GM12878 (cell line): ENCODE measurements at regions not wholly inside any gene's neighbourhood (a gene's known extent, or its start where the extent isn't known, plus 50 kb on each side); places are given as distances from the start of the nearest gene placed in this dataset.

Experiments
- ATAC-seq: fragments of 200-7000 bp; cut with Tn5 transposase; 3 replicates; pipeline ENCODE4 v1.9.1; 2020; ENCODE audit warnings: mild to moderate bottlenecking, moderate library complexity
- BruUV-seq: library from RNA; stranded (reverse); fragments of 400-500 nt; replicated peaks from 2 replicates; lab custom pipeline; 2021; lab: Mats Ljungman, UMichigan
- CTCF ChIA-PET: fragments of 300-600 bp; sonication (Branson Sonifier 250); formaldehyde crosslinking; extraction: SDS; loops from one replicate; lab custom pipeline; 2021; ENCODE audit warnings: inconsistent platforms; lab: Yijun Ruan, JAX
- POLR2A ChIA-PET: fragments of 350-600 bp; formaldehyde crosslinking; extraction: SDS; loops from one replicate; lab custom pipeline; 2021; ENCODE audit warnings: inconsistent platforms; lab: Charles Lee
- RAD21 ChIA-PET: fragments of 300-600 bp; sonication (Branson Sonifier 250); formaldehyde crosslinking; loops from one replicate; lab custom pipeline; 2023; ENCODE audit warnings: antibody characterized with exemption; ENCODE audit not compliant: unreplicated experiment; lab: Charles Lee
- SMC1A ChIA-PET: fragments of 300-600 bp; sonication (Branson Sonifier 250); formaldehyde crosslinking; loops from one replicate; lab custom pipeline; 2023; ENCODE audit not compliant: unreplicated experiment, uncharacterized antibody; lab: Charles Lee
- DNase-seq: peaks from one replicate; pipeline ENCODE4 v3.0.0-alpha.2; 2011; ENCODE audit warnings: low read depth, low spot score
- FAIRE-seq: peaks from 3 replicates; lab custom pipeline; 2011; peaks lifted over from hg19 to GRCh38; lab: Jason Lieb, UNC
- H2AFZ ChIP-seq: 2 replicates; pipeline ENCODE4 v1.6.0; 2011; ENCODE audit warnings: low read depth, low read length, control low read depth; ENCODE audit not compliant: control insufficient read depth
- H3K27ac ChIP-seq: 2 replicates; pipeline ENCODE4 v1.5.1; 2011; ENCODE audit warnings: control low read depth; ENCODE audit not compliant: control insufficient read depth, insufficient read depth
- H3K27me3 ChIP-seq, 2 experiments: replicated peaks in 1 of 2; 2 replicates each; pipeline versions ENCODE4 v1.6.0 to v1.6.1; 2011; ENCODE audit warnings: low read length in 1 of 2; ENCODE audit not compliant: control insufficient read depth in 2 of 2, insufficient read depth in 2 of 2
- H3K36me3 ChIP-seq, 2 experiments: 2 replicates each; pipeline ENCODE4 v1.5.1; 2011; ENCODE audit warnings: low read length in 1 of 2; ENCODE audit not compliant: control insufficient read depth in 2 of 2, insufficient read depth in 2 of 2
- H3K4me1 ChIP-seq: 2 replicates; pipeline ENCODE4 v1.6.1; 2011; ENCODE audit warnings: mild to moderate bottlenecking, low read length, moderate library complexity, mixed read lengths; ENCODE audit not compliant: control insufficient read depth, insufficient read depth
- H3K4me2 ChIP-seq: 2 replicates; pipeline ENCODE4 v1.6.0; 2011; ENCODE audit warnings: control low read depth; ENCODE audit not compliant: control insufficient read depth, insufficient read depth
- H3K4me3 ChIP-seq: fragments of 200-600 bp; sonication (generic); 2 replicates; pipeline ENCODE4 v1.5.1; 2016
- H3K79me2 ChIP-seq: 2 replicates; pipeline ENCODE4 v1.6.0; 2011; ENCODE audit warnings: low read length; ENCODE audit not compliant: control insufficient read depth, insufficient read depth
- H3K9ac ChIP-seq: 2 replicates; pipeline ENCODE4 v1.8.0; 2011; ENCODE audit warnings: low read length, control low read depth, mixed read lengths; ENCODE audit not compliant: control insufficient read depth, insufficient read depth
- H3K9me3 ChIP-seq: replicated peaks from 3 replicates; pipeline ENCODE4 v1.5.1; 2011; ENCODE audit warnings: mild to moderate bottlenecking, low read length; ENCODE audit not compliant: control insufficient read depth, insufficient read depth
- H4K20me1 ChIP-seq: 2 replicates; pipeline ENCODE4 v1.6.0; 2011; ENCODE audit not compliant: control insufficient read depth, insufficient read depth
- ATF7 ChIP-seq: fragments of 450-650 bp; IDR thresholded peaks from 2 replicates; pipeline ENCODE4 v1.6.1; 2016; ENCODE audit warnings: low read depth, mild to moderate bottlenecking
- CHD1 ChIP-seq: IDR thresholded peaks from 2 replicates; pipeline ENCODE4 v1.6.1; 2012; ENCODE audit warnings: low read depth, low read length, improper control_type of control experiment
- CHD4 ChIP-seq: fragments of 200-600 bp; sonication (generic); IDR thresholded peaks from 2 replicates; pipeline ENCODE4 v1.6.1; 2016; ENCODE audit warnings: mild to moderate bottlenecking
- HDGF ChIP-seq: fragments of 450-650 bp; IDR thresholded peaks from 2 replicates; pipeline ENCODE4 v1.6.1; 2016; ENCODE audit warnings: antibody characterized with exemption
- IKZF2 ChIP-seq, 2 experiments: fragments of 450-650 bp; IDR thresholded peaks; 2 replicates each; pipeline ENCODE4 v1.6.1; 2017; ENCODE audit warnings: mild to moderate bottlenecking in 2 of 2, moderate library complexity in 2 of 2
- LARP7 ChIP-seq: fragments of 450-650 bp; IDR thresholded peaks from 2 replicates; pipeline ENCODE4 v1.6.1; 2017; ENCODE audit warnings: mild to moderate bottlenecking
- NFXL1 ChIP-seq: fragments of 450-650 bp; IDR thresholded peaks from 2 replicates; pipeline ENCODE4 v1.6.1; 2017; ENCODE audit warnings: antibody characterized with exemption, mild to moderate bottlenecking, borderline replicate concordance
- NFYB ChIP-seq: IDR thresholded peaks from 2 replicates; pipeline ENCODE4 v1.6.1; 2011; ENCODE audit warnings: low read depth, mild to moderate bottlenecking, low read length, improper control_type of control experiment, moderate library complexity; ENCODE audit not compliant: insufficient read depth
- NR2C2 ChIP-seq: IDR thresholded peaks from 2 replicates; pipeline ENCODE4 v1.6.1; 2011; ENCODE audit warnings: borderline replicate concordance, low read depth; ENCODE audit not compliant: control insufficient read depth, insufficient read length
- RAD21 ChIP-seq: IDR thresholded peaks from 2 replicates; pipeline ENCODE4 v1.6.1; 2011; ENCODE audit warnings: mild to moderate bottlenecking, low read depth, low read length, moderate library complexity; ENCODE audit not compliant: insufficient read depth
- RELA ChIP-seq: fragments of 450-650 bp; IDR thresholded peaks from 2 replicates; pipeline ENCODE4 v1.8.0; 2014; ENCODE audit warnings: borderline replicate concordance; ENCODE audit not compliant: partially characterized antibody
- SIN3A ChIP-seq: IDR thresholded peaks from 2 replicates; pipeline ENCODE4 v1.6.1; 2012; ENCODE audit warnings: low read depth, low read length, improper control_type of control experiment
- SIX5 ChIP-seq: IDR thresholded peaks from 2 replicates; pipeline ENCODE4 v1.6.1; 2011; ENCODE audit warnings: mild to moderate bottlenecking, low read depth, low read length, moderate library complexity; ENCODE audit not compliant: severe bottlenecking
- SMAD1 ChIP-seq: fragments of 450-650 bp; IDR thresholded peaks from 2 replicates; pipeline ENCODE4 v1.6.1; 2018; ENCODE audit warnings: mild to moderate bottlenecking, low read depth; ENCODE audit not compliant: partially characterized antibody
- SRF ChIP-seq, 2 experiments: IDR thresholded peaks; 2 replicates each; pipeline ENCODE4 v1.6.1; 2011; ENCODE audit warnings: low read depth in 2 of 2, low read length in 2 of 2, mild to moderate bottlenecking in 1 of 2, moderate library complexity in 1 of 2
- TAF1 ChIP-seq: IDR thresholded peaks from 2 replicates; pipeline ENCODE4 v1.6.1; 2011; ENCODE audit warnings: mild to moderate bottlenecking, low read depth, low read length, borderline replicate concordance
- YY1 ChIP-seq: IDR thresholded peaks from 2 replicates; pipeline ENCODE4 v1.6.1; 2011; ENCODE audit warnings: low read depth, mild to moderate bottlenecking, low read length
- ZNF384 ChIP-seq: IDR thresholded peaks from 2 replicates; pipeline ENCODE4 v1.6.1; 2012; ENCODE audit warnings: low read depth, mild to moderate bottlenecking, low read length, improper control_type of control experiment, borderline replicate concordance
- in situ Hi-C: fragments of 300-500 bp; cut with MboI; formaldehyde crosslinking; loops from 9 replicates; pipeline ENCODE4 v1.14.3; 2018; ENCODE audit warnings: mixed read lengths
- intact Hi-C: fragments of 100-400 bp; cut with micrococcal nuclease; formaldehyde crosslinking; loops from one replicate; pipeline ENCODE4 v1.14.2; 2022; ENCODE audit not compliant: unreplicated experiment
- TF ChIP-seq, protein P1 (sequence below): fragments of 450-650 bp; IDR thresholded peaks from 2 replicates; pipeline ENCODE4 v1.6.1; 2017; ENCODE audit warnings: low read depth, mild to moderate bottlenecking, moderate library complexity
- TF ChIP-seq, protein P2 (sequence below): IDR thresholded peaks from 2 replicates; pipeline ENCODE4 v1.6.1; 2011; ENCODE audit warnings: low read depth, mild to moderate bottlenecking, low read length, moderate library complexity, borderline replicate concordance; ENCODE audit errors: extremely low read depth
- TF ChIP-seq, protein P3 (sequence below): fragments of 450-650 bp; IDR thresholded peaks from 2 replicates; pipeline ENCODE4 v1.6.1; 2017; ENCODE audit warnings: antibody characterized with exemption, mild to moderate bottlenecking, moderate library complexity

GRCh38 chr6:105562027-105562426 is 159.1 kb upstream of the PREP start (continued):
- TF ChIP-seq, protein P1, sequence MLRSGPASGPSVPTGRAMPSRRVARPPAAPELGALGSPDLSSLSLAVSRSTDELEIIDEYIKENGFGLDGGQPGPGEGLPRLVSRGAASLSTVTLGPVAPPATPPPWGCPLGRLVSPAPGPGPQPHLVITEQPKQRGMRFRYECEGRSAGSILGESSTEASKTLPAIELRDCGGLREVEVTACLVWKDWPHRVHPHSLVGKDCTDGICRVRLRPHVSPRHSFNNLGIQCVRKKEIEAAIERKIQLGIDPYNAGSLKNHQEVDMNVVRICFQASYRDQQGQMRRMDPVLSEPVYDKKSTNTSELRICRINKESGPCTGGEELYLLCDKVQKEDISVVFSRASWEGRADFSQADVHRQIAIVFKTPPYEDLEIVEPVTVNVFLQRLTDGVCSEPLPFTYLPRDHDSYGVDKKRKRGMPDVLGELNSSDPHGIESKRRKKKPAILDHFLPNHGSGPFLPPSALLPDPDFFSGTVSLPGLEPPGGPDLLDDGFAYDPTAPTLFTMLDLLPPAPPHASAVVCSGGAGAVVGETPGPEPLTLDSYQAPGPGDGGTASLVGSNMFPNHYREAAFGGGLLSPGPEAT, result no peak
- no peak for TF ChIP-seq ATF7

GRCh38 chr6:105561486-105561885 is 158.6 kb upstream of the PREP start:
- CTCF ChIA-PET, result interaction anchor here (1.0 kb wide), 1 partner anchor 19 kb away, joined by 3 read pairs; no protein-coding TSS in a partner anchor
- FAIRE-seq, result no peak
- BruUV-seq, result no TSS peak
- TF ChIP-seq CHD4 (no peak), RAD21 (no peak), HDGF (no peak), RELA (no peak), SRF (IDR thresholded peaks at IDR 0.05; ENCODE audit: low read depth in 2 of 2, low read length in 2 of 2) (no peak), NR2C2 (no peak), SIX5 (no peak), NFYB (no peak), SIN3A (no peak), CHD1 (no peak), ZNF384 (no peak), NFXL1 (no peak), SMAD1 (no peak), YY1 (no peak), IKZF2 (IDR thresholded peaks at IDR 0.05) (no peak), TAF1 (no peak), LARP7 (no peak)
- TF ChIP-seq, protein P2, sequence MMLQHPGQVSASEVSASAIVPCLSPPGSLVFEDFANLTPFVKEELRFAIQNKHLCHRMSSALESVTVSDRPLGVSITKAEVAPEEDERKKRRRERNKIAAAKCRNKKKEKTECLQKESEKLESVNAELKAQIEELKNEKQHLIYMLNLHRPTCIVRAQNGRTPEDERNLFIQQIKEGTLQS, result no peak
- TF ChIP-seq, protein P3, sequence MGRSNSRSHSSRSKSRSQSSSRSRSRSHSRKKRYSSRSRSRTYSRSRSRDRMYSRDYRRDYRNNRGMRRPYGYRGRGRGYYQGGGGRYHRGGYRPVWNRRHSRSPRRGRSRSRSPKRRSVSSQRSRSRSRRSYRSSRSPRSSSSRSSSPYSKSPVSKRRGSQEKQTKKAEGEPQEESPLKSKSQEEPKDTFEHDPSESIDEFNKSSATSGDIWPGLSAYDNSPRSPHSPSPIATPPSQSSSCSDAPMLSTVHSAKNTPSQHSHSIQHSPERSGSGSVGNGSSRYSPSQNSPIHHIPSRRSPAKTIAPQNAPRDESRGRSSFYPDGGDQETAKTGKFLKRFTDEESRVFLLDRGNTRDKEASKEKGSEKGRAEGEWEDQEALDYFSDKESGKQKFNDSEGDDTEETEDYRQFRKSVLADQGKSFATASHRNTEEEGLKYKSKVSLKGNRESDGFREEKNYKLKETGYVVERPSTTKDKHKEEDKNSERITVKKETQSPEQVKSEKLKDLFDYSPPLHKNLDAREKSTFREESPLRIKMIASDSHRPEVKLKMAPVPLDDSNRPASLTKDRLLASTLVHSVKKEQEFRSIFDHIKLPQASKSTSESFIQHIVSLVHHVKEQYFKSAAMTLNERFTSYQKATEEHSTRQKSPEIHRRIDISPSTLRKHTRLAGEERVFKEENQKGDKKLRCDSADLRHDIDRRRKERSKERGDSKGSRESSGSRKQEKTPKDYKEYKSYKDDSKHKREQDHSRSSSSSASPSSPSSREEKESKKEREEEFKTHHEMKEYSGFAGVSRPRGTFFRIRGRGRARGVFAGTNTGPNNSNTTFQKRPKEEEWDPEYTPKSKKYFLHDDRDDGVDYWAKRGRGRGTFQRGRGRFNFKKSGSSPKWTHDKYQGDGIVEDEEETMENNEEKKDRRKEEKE, result no peak
- Histone ChIP-seq H3K4me2 (peak overlapping the region; percentile 44), H3K4me3 (no peak overlapping the region), H2AFZ (no peak overlapping the region), H3K36me3 (no peaks in the 10 kb centered on the region), H3K4me1 (peaks cover 19% of the 10 kb centered on the region), H3K27ac (peak overlapping the region; percentile 18; the same call in 1 of the 2 replicates), H3K79me2 (no peaks in the 10 kb centered on the region), H3K27me3 (no peaks in the 10 kb centered on the region; a peak in 1 of 4 replicates), H3K9me3 (peaks cover 5% of the 10 kb centered on the region; the same call in 2 of the 3 replicates), H4K20me1 (no peaks in the 10 kb centered on the region), H3K9ac (no peak overlapping the region)
- in situ Hi-C loops (no loop called here), intact Hi-C loops (loop anchor here (10.0 kb wide), 1 partner anchor 127 kb away; no protein-coding TSS in a partner anchor)
- POLR2A ChIA-PET, result no interaction called here
- RAD21 ChIA-PET, result interaction anchor here (1.2 kb wide), 1 partner anchor 40 kb away, joined by 3 read pairs; no protein-coding TSS in a partner anchor
- SMC1A ChIA-PET, result interaction anchor here (1.4 to 2.2 kb wide), 3 partner anchors 9 to 83 kb away, joined by 3 to 5 read pairs (median 3); no protein-coding TSS in a partner anchor
- no peak for ATAC-seq
- no peak for DNase-seq
